CD4-positive, alpha-beta T cell (primary cell): ENCODE measurements at regions not wholly inside any gene's neighbourhood (a gene's known extent, or its start where the extent isn't known, plus 50 kb on each side); places are given as distances from the start of the nearest gene placed in this dataset.

Experiments
- ATAC-seq: fragments of 200-7000 bp; cut with Tn5 transposase; one replicate; pipeline ENCODE4 v1.10.0; 2022; ENCODE audit warnings: mild to moderate bottlenecking; ENCODE audit not compliant: poor library complexity
- CTCF ChIA-PET: fragments of 350-600 bp; sonication (Branson Sonifier 250); formaldehyde crosslinking; loops from one replicate; lab custom pipeline; 2021; ENCODE audit warnings: antibody characterized with exemption, inconsistent platforms; lab: Charles Lee
- POLR2A ChIA-PET: fragments of 350-600 bp; sonication (Branson Sonifier 250); formaldehyde crosslinking; loops from one replicate; lab custom pipeline; 2021; ENCODE audit warnings: antibody characterized with exemption, inconsistent platforms; lab: Charles Lee
- DNase-seq, 14 experiments: peaks; one replicate each; pipeline ENCODE4 v3.0.0-alpha.2; 2013 to 2020; ENCODE audit warnings: mixed read lengths in 2 of 14
- H3K27ac ChIP-seq, 2 donors: one replicate each; pipeline versions ENCODE4 v1.5.1 to v1.7.0; 2013; ENCODE audit warnings: low read length in 2 of 2, low read depth in 1 of 2, mild to moderate bottlenecking in 1 of 2
- H3K27me3 ChIP-seq, 2 experiments: 1 replicate in 1 of 2; 2 replicates in 1 of 2; pipeline versions ENCODE4 v1.6.1 to v1.7.0; 2013; ENCODE audit warnings: low read length in 2 of 2, control low read depth in 1 of 2, mild to moderate bottlenecking in 1 of 2, moderate library complexity in 1 of 2; ENCODE audit not compliant: insufficient read depth in 2 of 2, control insufficient read depth in 1 of 2
- H3K36me3 ChIP-seq: one replicate; pipeline ENCODE4 v1.6.1; 2013; ENCODE audit warnings: low read length, control low read depth; ENCODE audit not compliant: insufficient read depth
- H3K4me1 ChIP-seq: one replicate; pipeline ENCODE4 v1.6.1; 2013; ENCODE audit warnings: low read length, control low read depth; ENCODE audit not compliant: insufficient read depth
- H3K4me3 ChIP-seq: one replicate; pipeline ENCODE4 v1.5.1; 2013; ENCODE audit warnings: mild to moderate bottlenecking, low read length, moderate library complexity
- H3K9me3 ChIP-seq, 2 experiments: 1 replicate in 1 of 2; 2 replicates in 1 of 2; pipeline versions ENCODE4 v1.6.1 to v1.7.0; 2013; ENCODE audit warnings: low read length in 2 of 2, mild to moderate bottlenecking in 2 of 2, control low read depth in 1 of 2, moderate library complexity in 1 of 2; ENCODE audit not compliant: control insufficient read depth in 1 of 2, insufficient read depth in 1 of 2
- H3K27ac Mint-ChIP-seq: one replicate; pipeline ENCODE4 v1.8.0; 2020; ENCODE audit warnings: mixed read lengths
- H3K27me3 Mint-ChIP-seq: one replicate; pipeline ENCODE4 v1.8.0; 2021; ENCODE audit warnings: mixed read lengths
- H3K36me3 Mint-ChIP-seq: one replicate; pipeline ENCODE4 v1.8.0; 2021; ENCODE audit warnings: low read depth, mixed read lengths
- H3K4me1 Mint-ChIP-seq: one replicate; pipeline ENCODE4 v1.8.0; 2021; ENCODE audit warnings: low read depth, mixed read lengths
- H3K4me3 Mint-ChIP-seq: one replicate; pipeline ENCODE4 v1.8.0; 2020; ENCODE audit warnings: mild to moderate bottlenecking, mixed read lengths
- H3K9me3 Mint-ChIP-seq: one replicate; pipeline ENCODE4 v1.8.0; 2020; ENCODE audit warnings: mixed read lengths
- intact Hi-C, 2 experiments: fragments of 100-400 bp; cut with DNase I in 1 of 2; cut with micrococcal nuclease in 1 of 2; formaldehyde crosslinking; loops; one replicate each; pipeline versions ENCODE4 v1.15.1 to v1.9.0; 2023 to 2025; cut with DNase I, micrococcal nuclease
- TF ChIP-seq, protein P1 (sequence below): fragments of 200-600 bp; IDR thresholded peaks from one replicate; pipeline ENCODE4 v1.8.0; 2022; ENCODE audit warnings: antibody characterized with exemption, mild to moderate bottlenecking

DNA sequence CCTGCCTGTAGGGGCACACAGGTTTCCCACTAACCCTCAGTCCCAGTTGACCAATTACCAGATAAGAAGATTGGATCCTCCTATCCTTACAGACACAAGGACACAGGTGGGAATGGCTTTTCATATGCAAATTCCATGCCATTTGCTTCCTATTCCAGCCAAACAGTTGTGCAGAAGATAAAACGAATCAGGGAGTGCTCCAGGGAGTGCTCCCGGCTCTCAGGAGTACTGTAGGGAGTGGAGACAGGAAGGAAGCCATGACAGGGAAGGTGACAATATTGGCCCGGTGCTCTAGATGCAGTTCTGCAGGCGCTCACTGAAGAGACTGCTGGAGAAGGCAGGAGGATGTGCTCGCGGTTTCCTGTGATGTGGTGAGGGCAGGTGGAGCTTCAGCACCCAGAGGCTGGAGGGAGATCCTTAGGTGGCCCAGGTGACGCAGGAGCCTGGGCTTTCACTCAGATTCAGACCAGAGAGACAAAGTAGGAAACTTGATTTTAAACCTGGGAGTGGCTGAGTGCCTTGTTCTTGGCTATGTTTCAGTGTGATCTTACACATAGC lies 260.0 kb downstream of the AUH start:
- H3K4me1 ChIP-seq, result peaks cover 36% of the 10 kb centered on the region
- no peak overlapping the region for H3K27ac ChIP-seq
- Mint-ChIP-seq H3K4me3 (peak overlapping the region; percentile 64), H3K9me3 (no peaks in the 10 kb centered on the region), H3K27me3 (peaks cover 22% of the 10 kb centered on the region), H3K27ac (peak overlapping the region; percentile 50), H3K36me3 (peaks cover 5% of the 10 kb centered on the region), H3K4me1 (peaks cover 39% of the 10 kb centered on the region)
- peaks cover 0 to 4% of the 10 kb centered on the region in 2 experiments for H3K27me3 ChIP-seq
- H3K36me3 ChIP-seq, result no peaks in the 10 kb centered on the region
- H3K4me3 ChIP-seq, result no peak overlapping the region
- intact Hi-C loops, result loop anchor here (1.0 to 5.0 kb wide), 5 partner anchors 46 to 261 kb away; partner anchors contain the start of gene AUH (in 1 of the 2)
- peak; percentile 61 to 93 (median 68) for DNase-seq
- TF ChIP-seq, protein P1, sequence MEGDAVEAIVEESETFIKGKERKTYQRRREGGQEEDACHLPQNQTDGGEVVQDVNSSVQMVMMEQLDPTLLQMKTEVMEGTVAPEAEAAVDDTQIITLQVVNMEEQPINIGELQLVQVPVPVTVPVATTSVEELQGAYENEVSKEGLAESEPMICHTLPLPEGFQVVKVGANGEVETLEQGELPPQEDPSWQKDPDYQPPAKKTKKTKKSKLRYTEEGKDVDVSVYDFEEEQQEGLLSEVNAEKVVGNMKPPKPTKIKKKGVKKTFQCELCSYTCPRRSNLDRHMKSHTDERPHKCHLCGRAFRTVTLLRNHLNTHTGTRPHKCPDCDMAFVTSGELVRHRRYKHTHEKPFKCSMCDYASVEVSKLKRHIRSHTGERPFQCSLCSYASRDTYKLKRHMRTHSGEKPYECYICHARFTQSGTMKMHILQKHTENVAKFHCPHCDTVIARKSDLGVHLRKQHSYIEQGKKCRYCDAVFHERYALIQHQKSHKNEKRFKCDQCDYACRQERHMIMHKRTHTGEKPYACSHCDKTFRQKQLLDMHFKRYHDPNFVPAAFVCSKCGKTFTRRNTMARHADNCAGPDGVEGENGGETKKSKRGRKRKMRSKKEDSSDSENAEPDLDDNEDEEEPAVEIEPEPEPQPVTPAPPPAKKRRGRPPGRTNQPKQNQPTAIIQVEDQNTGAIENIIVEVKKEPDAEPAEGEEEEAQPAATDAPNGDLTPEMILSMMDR, result no peak
- peak; percentile 89 for ATAC-seq
- H3K9me3 ChIP-seq, result no peaks in the 10 kb centered on the region
- ChIA-PET CTCF (no interaction called here), POLR2A (interaction anchor here (0.5 to 1.5 kb wide), 5 partner anchors 10 to 320 kb away, joined by 3 to 6 read pairs (median 3); no protein-coding TSS in a partner anchor)

DNA sequence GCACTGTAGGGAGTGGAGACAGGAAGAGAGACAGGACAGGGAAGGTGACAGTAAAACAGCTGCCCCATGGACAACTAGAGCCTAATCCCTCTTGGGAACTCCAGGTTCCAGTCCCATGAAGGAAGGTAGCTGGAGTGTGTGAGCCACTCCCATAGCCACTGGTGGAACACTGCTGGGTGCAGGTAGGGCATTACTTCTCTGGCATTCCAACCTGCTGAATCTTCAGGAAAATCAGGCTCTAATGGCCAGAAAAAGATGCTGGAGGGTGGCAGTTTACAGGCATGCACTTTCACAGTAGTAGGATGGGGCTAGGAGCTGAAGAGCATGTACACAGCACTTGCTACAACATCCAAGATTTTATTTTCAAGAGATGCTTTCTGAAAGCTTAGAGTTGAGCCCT lies 259.4 kb downstream of the AUH start:
- Histone ChIP-seq H3K4me1 (peaks cover 36% of the 10 kb centered on the region), H3K27me3 (peaks cover 0 to 4% of the 10 kb centered on the region in 2 experiments), H3K4me3 (no peak overlapping the region), H3K9me3 (no peaks in the 10 kb centered on the region), H3K27ac (no peak overlapping the region), H3K36me3 (no peaks in the 10 kb centered on the region)
- H3K4me1 Mint-ChIP-seq, result peaks cover 39% of the 10 kb centered on the region
- no peak for ATAC-seq
- ChIA-PET POLR2A (interaction anchor here (0.7 to 1.5 kb wide), 4 partner anchors 49 to 320 kb away, joined by 3 to 6 read pairs (median 3); no protein-coding TSS in a partner anchor), CTCF (no interaction called here)
- H3K4me3 Mint-ChIP-seq, result peak overlapping the region; percentile 64
- H3K27ac Mint-ChIP-seq, result peak overlapping the region; percentile 50
- TF ChIP-seq, protein P1, result no peak
- no peak for DNase-seq
- intact Hi-C loops, result loop anchor here (1.0 to 5.0 kb wide), 5 partner anchors 45 to 260 kb away; partner anchors contain the start of gene AUH (in 1 of the 2)
- peaks cover 5% of the 10 kb centered on the region for H3K36me3 Mint-ChIP-seq
- H3K27me3 Mint-ChIP-seq, result peaks cover 19% of the 10 kb centered on the region
- H3K9me3 Mint-ChIP-seq, result no peaks in the 10 kb centered on the region

DNA sequence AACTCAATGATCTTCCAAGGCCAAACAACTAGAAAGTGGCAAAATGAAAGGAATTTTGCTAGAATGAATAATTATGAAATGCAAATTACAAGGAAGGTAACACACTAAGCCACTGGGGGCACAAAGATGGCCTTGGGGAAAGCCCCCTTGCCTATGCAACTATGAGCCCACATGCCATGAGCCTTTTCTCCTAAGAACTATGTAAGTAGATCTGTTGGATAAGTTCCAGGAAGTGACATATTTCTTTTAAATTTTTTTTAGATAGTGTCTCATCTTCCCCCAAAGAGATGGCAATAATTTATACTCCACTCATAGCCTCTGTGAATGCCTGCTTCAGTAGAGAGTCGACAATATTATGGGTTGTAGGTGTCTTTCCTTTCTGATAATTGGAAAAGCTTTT lies 257.8 kb downstream of the AUH start:
- Histone ChIP-seq H3K9me3 (no peaks in the 10 kb centered on the region), H3K27ac (no peak overlapping the region), H3K4me3 (no peak overlapping the region), H3K36me3 (no peaks in the 10 kb centered on the region), H3K27me3 (peaks cover 0 to 4% of the 10 kb centered on the region in 2 experiments), H3K4me1 (peaks cover 36% of the 10 kb centered on the region)
- TF ChIP-seq, protein P1, result no peak
- H3K9me3 Mint-ChIP-seq, result no peaks in the 10 kb centered on the region
- no peak for DNase-seq
- H3K36me3 Mint-ChIP-seq, result peaks cover 5% of the 10 kb centered on the region
- intact Hi-C loops, result loop anchor here (5.0 kb wide), 3 partner anchors 43 to 258 kb away; partner anchors contain the start of gene AUH (in 1 of the 2)
- H3K27me3 Mint-ChIP-seq, result peaks cover 22% of the 10 kb centered on the region
- ChIA-PET CTCF (no interaction called here), POLR2A (no interaction called here)
- H3K4me3 Mint-ChIP-seq, result no peak overlapping the region
- H3K4me1 Mint-ChIP-seq, result peaks cover 39% of the 10 kb centered on the region
- ATAC-seq, result no peak
- no peak overlapping the region for H3K27ac Mint-ChIP-seq
